Pancreas (tissue), 10 donors: ENCODE measurements at regions not wholly inside any gene's neighbourhood (a gene's known extent, or its start where the extent isn't known, plus 50 kb on each side); places are given as distances from the start of the nearest gene placed in this dataset.
"Not testable (repeated sequence)": the region's sequence is repeated elsewhere in the genome, so short reads cannot be mapped to it uniquely, and the experiment has no call there.

Source experiments
- ATAC-seq, 4 donors: fragments of 200-7000 bp; cut with Tn5 transposase; one replicate each; pipeline versions ENCODE4 v1.8.0 to v1.9.1; 2020; ENCODE audit warnings: mild to moderate bottlenecking in 4 of 4, moderate library complexity in 4 of 4
- DNase-seq, 6 donors: peaks; one replicate each; pipeline ENCODE4 v3.0.0-alpha.2; 2020
- FAIRE-seq: peaks from 2 replicates; lab custom pipeline; 2012; peaks lifted over from hg19 to GRCh38; lab: Jason Lieb, UNC
- H3K27ac ChIP-seq, 4 donors: fragments of 200-600 bp; sonication (generic); 1 replicate in 3 of 4; 2 replicates in 1 of 4; pipeline versions ENCODE4 v1.5.0 to v1.8.0; 2020
- H3K27me3 ChIP-seq, 4 donors: fragments of 200-600 bp; one replicate each; pipeline ENCODE4 v1.8.0; 2021
- H3K36me3 ChIP-seq, 3 donors: fragments of 200-600 bp; sonication (generic) in 1 of 3; one replicate each; pipeline versions ENCODE4 v1.5.0 to v1.8.0; 2020 to 2021
- H3K4me1 ChIP-seq, 3 donors: fragments of 200-600 bp; one replicate each; pipeline ENCODE4 v1.8.0; 2021
- H3K4me3 ChIP-seq, 4 donors: fragments of 200-600 bp; sonication (generic) in 2 of 4; one replicate each; pipeline versions ENCODE4 v1.5.0 to v1.8.0; 2020 to 2021
- H3K9me3 ChIP-seq, 4 donors: fragments of 200-600 bp; one replicate each; pipeline ENCODE4 v1.8.0; 2021
- CTCF ChIP-seq, 4 donors: fragments of 200-600 bp; sonication (generic) in 3 of 4; IDR thresholded peaks; one replicate each; pipeline versions ENCODE4 v1.5.0 to v1.8.0; 2021; ENCODE audit warnings: antibody characterized with exemption in 4 of 4
- WGBS, 2 donors: extraction: QIAGEN DNeasy Blood & Tissue Kit; methylation state at CpG; one replicate each; pipeline ENCODE4 v1.1.7; 2013; 5-methylcytosine and 5-hydroxymethylcytosine counted together
- intact Hi-C, 3 donors: fragments of 100-400 bp; cut with DNase I; formaldehyde crosslinking; loops; one replicate each; pipeline versions ENCODE4 v1.11.1 to v1.14.2; 2022
- donor health status: healthy with polysubstance abuse.
- donor health status: DM: no; HTN: no; CAD: no; lungs with moderate emphysema.
- donor health status: DM: no; HTN: no; CAD: no.
- donor health status: control.
- donor health status: control.
- donor health status: Bipolar disorder and iron deficiency.
- donor health status: DM: yes; HTN: yes; CAD: no.
- donor health status: DM: no; HTN: no; CAD: no.
- donor health status: DM: no; HTN: no; CAD: no.
- donor health status: DM: yes; HTN: yes; CAD: no.

GRCh38 chr11:94235772-94236171 is 68.6 kb upstream of the IZUMO1R start:
- H3K36me3 ChIP-seq, DNase-seq, intact Hi-C loops, H3K27ac ChIP-seq, H3K4me1 ChIP-seq, FAIRE-seq, H3K4me3 ChIP-seq, H3K9me3 ChIP-seq, H3K27me3 ChIP-seq, ATAC-seq: not testable (repeated sequence)
- 45 to 55% methylated on average over 1 of the region's 3 CpGs for WGBS, 2 donors

GRCh38 chr11:94236416-94236815 is 68.0 kb upstream of the IZUMO1R start:
- H3K27ac ChIP-seq, FAIRE-seq, intact Hi-C loops, H3K4me3 ChIP-seq, H3K4me1 ChIP-seq, DNase-seq, ATAC-seq, H3K9me3 ChIP-seq, H3K36me3 ChIP-seq, H3K27me3 ChIP-seq: not testable (repeated sequence)
- 68 to 83% methylated on average over 3 of the region's 4 CpGs for WGBS, 2 donors

DNA sequence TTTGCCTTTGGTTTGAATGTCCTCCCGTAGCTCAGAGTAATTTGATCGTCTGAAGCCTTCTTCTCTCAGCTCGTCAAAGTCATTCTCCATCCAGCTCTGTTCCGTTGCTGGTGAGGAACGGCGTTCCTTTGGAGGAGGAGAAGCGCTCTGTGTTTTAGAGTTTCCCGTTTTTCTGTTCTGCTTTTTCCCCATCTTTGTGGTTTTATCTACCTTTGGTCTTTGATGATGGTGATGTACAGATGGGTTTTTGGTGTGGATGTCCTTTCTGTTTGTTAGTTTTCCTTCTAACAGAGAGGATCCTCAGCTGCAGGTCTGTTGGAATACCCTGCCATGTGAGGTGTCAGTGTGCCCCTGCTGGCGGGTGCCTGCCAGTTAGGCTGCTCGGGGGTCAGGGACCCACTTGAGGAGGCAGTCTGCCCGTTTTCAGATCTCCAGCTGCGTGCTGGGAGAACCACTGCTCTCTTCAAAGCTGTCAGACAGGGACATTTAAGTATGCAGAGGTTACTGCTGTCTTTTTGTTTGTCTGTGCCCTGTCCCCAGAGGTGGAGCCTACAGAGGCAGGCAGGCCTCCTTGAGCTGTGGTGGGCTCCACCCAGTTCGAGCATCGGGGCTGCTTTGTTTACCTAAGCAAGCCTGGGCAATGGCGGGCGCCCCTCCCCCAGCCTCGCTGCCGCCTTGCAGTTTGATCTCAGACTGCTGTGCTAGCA is 66.8 kb upstream of the IZUMO1R start:
- WGBS, 2 donors, result 62 to 71% methylated on average over 17 to 18 of the region's 18 CpGs
- H3K36me3 ChIP-seq, H3K4me1 ChIP-seq, intact Hi-C loops, H3K9me3 ChIP-seq, H3K27ac ChIP-seq, H3K4me3 ChIP-seq, H3K27me3 ChIP-seq, FAIRE-seq, ATAC-seq: not testable (repeated sequence)
- DNase-seq, result peak; percentile 3 to 88 (median 54)

DNA sequence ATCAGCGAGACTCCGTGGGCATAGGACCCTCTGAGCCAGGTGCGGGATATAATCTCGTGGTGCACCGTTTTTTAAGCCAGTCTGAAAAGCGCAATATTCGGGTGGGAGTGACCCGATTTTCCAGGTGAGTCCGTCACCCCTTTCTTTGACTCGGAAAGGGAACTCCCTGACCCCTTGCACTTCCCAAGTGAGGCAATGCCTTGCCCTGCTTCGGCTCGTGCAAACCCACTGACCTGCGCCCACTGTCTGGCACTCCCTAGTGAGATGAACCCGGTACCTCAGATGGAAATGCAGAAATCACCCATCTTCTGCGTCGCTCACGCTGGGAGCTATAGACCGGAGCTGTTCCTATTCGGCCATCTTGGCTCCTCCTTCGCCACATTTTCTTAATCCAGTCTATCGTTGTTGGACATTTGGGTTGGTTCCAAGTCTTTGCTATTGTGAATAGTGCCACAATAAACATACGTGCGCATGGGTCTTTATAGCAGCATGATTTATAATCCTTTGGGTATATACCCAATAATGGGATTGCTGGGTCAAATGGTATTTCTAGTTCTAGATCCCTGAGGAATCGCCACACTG is 66.1 kb upstream of the IZUMO1R start:
- ATAC-seq (peak in 2 of 4 donors; percentile 17 to 34), DNase-seq (peak; percentile 7 to 89 (median 51))
- H3K4me1 ChIP-seq, FAIRE-seq, H3K27me3 ChIP-seq, H3K9me3 ChIP-seq, intact Hi-C loops, H3K4me3 ChIP-seq, H3K36me3 ChIP-seq, H3K27ac ChIP-seq: not testable (repeated sequence)
- 80 to 86% methylated on average over 24 of the region's 24 CpGs for WGBS, 2 donors

GRCh38 chr11:94238774-94239173 is 65.6 kb upstream of the IZUMO1R start:
- intact Hi-C loops, H3K27ac ChIP-seq, H3K36me3 ChIP-seq, FAIRE-seq, H3K9me3 ChIP-seq, H3K4me3 ChIP-seq, DNase-seq, H3K4me1 ChIP-seq, H3K27me3 ChIP-seq: not testable (repeated sequence)
- ATAC-seq, result peak in 1 of 4 donors; percentile 21

GRCh38 chr11:94241896-94242295 is 62.5 kb upstream of the IZUMO1R start:
- Histone ChIP-seq H3K36me3 (no peaks in the 10 kb centered on the region), H3K4me3 (no peak overlapping the region), H3K9me3 (peaks cover 0 to 5% (median 0%) of the 10 kb centered on the region in 4 donors), H3K27ac (no peak overlapping the region), H3K27me3 (no peaks in the 10 kb centered on the region), H3K4me1 (no peaks in the 10 kb centered on the region)
- TF ChIP-seq CTCF (IDR thresholded peaks at IDR 0.05), result no peak
- ATAC-seq, result no peak
- 35 to 45% methylated on average over 2 of the region's 2 CpGs for WGBS, 2 donors
- FAIRE-seq, result no peak
- no peak for DNase-seq
- intact Hi-C loops, result no loop called here

DNA sequence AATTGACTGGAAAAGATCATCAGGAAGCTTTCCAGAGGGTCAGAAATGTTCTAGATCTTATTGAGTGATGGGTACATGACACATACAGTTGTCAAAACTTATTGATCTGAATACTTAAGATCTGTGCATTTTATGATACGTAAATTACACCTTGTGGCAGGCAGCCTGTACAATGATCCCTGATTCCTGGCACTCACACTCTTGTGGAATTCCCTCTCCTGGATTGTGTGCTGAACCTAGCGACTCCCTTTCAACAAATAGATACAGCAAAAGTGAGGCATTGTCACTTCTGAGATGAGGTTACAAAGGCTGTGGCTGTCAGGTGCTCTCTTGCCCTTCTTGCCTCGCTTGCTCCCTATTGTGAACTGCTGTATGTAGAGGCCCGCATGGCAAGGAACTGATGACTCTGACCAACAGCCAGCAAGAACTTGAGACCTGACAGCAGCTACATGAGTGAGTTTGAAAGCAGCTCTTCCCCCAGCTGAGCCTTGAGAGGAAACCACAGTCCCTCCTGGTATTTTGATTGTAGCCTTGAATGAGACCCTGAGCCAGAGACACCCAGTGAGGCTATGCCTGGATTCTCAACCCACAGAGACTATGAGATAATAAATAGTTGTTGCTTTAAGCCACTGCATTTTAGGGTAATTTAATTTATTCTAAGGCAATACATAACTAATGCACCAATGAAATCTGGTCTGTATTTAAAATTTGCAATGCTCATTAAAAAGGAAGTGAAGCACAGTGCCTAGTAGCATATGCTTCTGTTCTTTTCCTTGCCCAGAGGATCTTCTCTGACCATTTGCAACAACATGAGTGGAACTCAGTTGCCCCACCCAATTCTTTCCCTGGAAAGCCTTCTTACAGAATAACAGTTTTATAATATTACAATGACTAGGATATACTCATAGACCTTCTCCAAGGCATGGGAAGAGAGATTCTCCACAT is 60.5 kb upstream of the IZUMO1R start:
- no peak overlapping the region for H3K27ac ChIP-seq
- no peaks in the 10 kb centered on the region for H3K9me3 ChIP-seq
- H3K27me3 ChIP-seq, result no peaks in the 10 kb centered on the region
- TF ChIP-seq CTCF (IDR thresholded peaks at IDR 0.05), result no peak
- intact Hi-C loops, result no loop called here
- FAIRE-seq, result no peak
- H3K36me3 ChIP-seq, result no peaks in the 10 kb centered on the region
- 50 to 51% methylated on average over 4 of the region's 4 CpGs for WGBS, 2 donors
- no peak for ATAC-seq
- H3K4me1 ChIP-seq, result no peaks in the 10 kb centered on the region
- DNase-seq, result no peak
- H3K4me3 ChIP-seq, result no peak overlapping the region
